ENCODE measurements at regions not wholly inside any gene's neighbourhood (a gene's known extent, or its start where the extent isn't known, plus 50 kb on each side); places are given as distances from the start of the nearest gene placed in this dataset.
A peak's percentile ranks its signal among the peaks of the same experiment; 100 is the strongest.

GRCh38 chr17:70604854-70605253 is 435.5 kb downstream of the KCNJ2 start:
- Histone ChIP-seq H3K4me1 (ENCODE audit: insufficient read depth, low read length, poor library complexity, severe bottlenecking) (no peaks in the 10 kb centered on the region), H3K36me3 (ENCODE audit: insufficient read depth, low read length, poor library complexity, severe bottlenecking) (no peaks in the 10 kb centered on the region), H3K4me3 (ENCODE audit: low read depth, low read length, poor library complexity, severe bottlenecking) (no peak overlapping the region), H3K9me3 (ENCODE audit: low read depth, low read length, poor library complexity, severe bottlenecking) (no peaks in the 10 kb centered on the region), H3K27me3 (replicated peaks; ENCODE audit: insufficient read depth, low read depth, low read length, poor library complexity) (no peaks in the 10 kb centered on the region), H3K27ac (ENCODE audit: low read depth, low read length, poor library complexity, severe bottlenecking) (no peak overlapping the region)
- ChIA-PET CTCF (no interaction called here), POLR2A (ENCODE audit: low non-redundant PET) (no interaction called here)
- TF ChIP-seq EZH2 (IDR thresholded peaks at IDR 0.05; ENCODE audit: borderline replicate concordance, low read depth, low read length, poor library complexity, severe bottlenecking) (no peak), CTCF (conservative IDR thresholded peaks at IDR 0.05; ENCODE audit: low read depth, low read length) (0 out of 2 replicates have a peak, but pooled peaks have one; percentile 29)
- intact Hi-C loops (cut with micrococcal nuclease; ENCODE audit: unreplicated experiment) = no loop called here
- BruUV-seq (replicated peaks) = no TSS peak
- peak; percentile 5 for DNase-seq (ENCODE audit: low spot score)

DNA sequence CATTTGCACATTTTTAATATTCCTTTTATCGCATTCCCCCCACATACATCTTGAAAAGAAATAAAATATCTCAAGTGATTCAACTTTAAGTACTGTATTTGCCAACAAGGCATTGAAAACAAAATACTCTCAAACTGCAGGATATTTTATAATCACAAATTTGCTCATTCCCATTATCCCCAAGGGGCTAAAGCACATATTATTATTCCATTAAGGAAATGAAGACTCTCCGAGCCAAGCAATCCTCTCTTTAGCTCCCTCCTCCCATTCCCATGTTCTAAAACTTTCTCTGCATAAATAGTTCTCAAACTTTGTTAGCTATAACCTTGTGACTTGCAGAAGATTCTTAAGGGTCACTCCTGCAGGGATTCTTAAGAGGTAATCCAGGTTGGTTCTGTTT is 436.8 kb downstream of the KCNJ2 start:
- no peak overlapping the region for H3K27ac ChIP-seq (ENCODE audit: low read depth, low read length, poor library complexity, severe bottlenecking)
- no peak for DNase-seq (ENCODE audit: low spot score)
- ChIA-PET POLR2A (ENCODE audit: low non-redundant PET) (no interaction called here), CTCF (no interaction called here)
- no peaks in the 10 kb centered on the region for H3K36me3 ChIP-seq (ENCODE audit: insufficient read depth, low read length, poor library complexity, severe bottlenecking)
- no peak overlapping the region for H3K4me3 ChIP-seq (ENCODE audit: low read depth, low read length, poor library complexity, severe bottlenecking)
- H3K9me3 ChIP-seq (ENCODE audit: low read depth, low read length, poor library complexity, severe bottlenecking) = no peaks in the 10 kb centered on the region
- H3K4me1 ChIP-seq (ENCODE audit: insufficient read depth, low read length, poor library complexity, severe bottlenecking) = no peaks in the 10 kb centered on the region
- TF ChIP-seq EZH2 (IDR thresholded peaks at IDR 0.05; ENCODE audit: borderline replicate concordance, low read depth, low read length, poor library complexity, severe bottlenecking) = no peak
- intact Hi-C loops (cut with micrococcal nuclease; ENCODE audit: unreplicated experiment) = no loop called here
- H3K27me3 ChIP-seq (replicated peaks; ENCODE audit: insufficient read depth, low read depth, low read length, poor library complexity) = no peaks in the 10 kb centered on the region
- no TSS peak for BruUV-seq (replicated peaks)

GRCh38 chr17:70608193-70608592 is 438.9 kb downstream of the KCNJ2 start:
- Histone ChIP-seq H3K4me3 (ENCODE audit: low read depth, low read length, poor library complexity, severe bottlenecking) (no peak overlapping the region), H3K9me3 (ENCODE audit: low read depth, low read length, poor library complexity, severe bottlenecking) (no peaks in the 10 kb centered on the region), H3K4me1 (ENCODE audit: insufficient read depth, low read length, poor library complexity, severe bottlenecking) (no peaks in the 10 kb centered on the region), H3K36me3 (ENCODE audit: insufficient read depth, low read length, poor library complexity, severe bottlenecking) (no peaks in the 10 kb centered on the region), H3K27me3 (replicated peaks; ENCODE audit: insufficient read depth, low read depth, low read length, poor library complexity) (no peaks in the 10 kb centered on the region), H3K27ac (ENCODE audit: low read depth, low read length, poor library complexity, severe bottlenecking) (no peak overlapping the region)
- DNase-seq (ENCODE audit: low spot score) = no peak
- CTCF ChIA-PET = no interaction called here
- no TSS peak for BruUV-seq (replicated peaks)
- POLR2A ChIA-PET (ENCODE audit: low non-redundant PET) = no interaction called here
- intact Hi-C loops (cut with micrococcal nuclease; ENCODE audit: unreplicated experiment) = no loop called here
- TF ChIP-seq EZH2 (IDR thresholded peaks at IDR 0.05; ENCODE audit: borderline replicate concordance, low read depth, low read length, poor library complexity, severe bottlenecking) (no peak), CTCF (conservative IDR thresholded peaks at IDR 0.05; ENCODE audit: low read depth, low read length) (no peak)

GRCh38 chr17:70608957-70609356 is 439.6 kb downstream of the KCNJ2 start:
- no peak overlapping the region for H3K4me3 ChIP-seq (ENCODE audit: low read depth, low read length, poor library complexity, severe bottlenecking)

More at GRCh38 chr17:70608957-70609356, 439.6 kb downstream of the KCNJ2 start:
- Histone ChIP-seq H3K36me3 (ENCODE audit: insufficient read depth, low read length, poor library complexity, severe bottlenecking) (no peaks in the 10 kb centered on the region), H3K27me3 (replicated peaks; ENCODE audit: insufficient read depth, low read depth, low read length, poor library complexity) (no peaks in the 10 kb centered on the region), H3K9me3 (ENCODE audit: low read depth, low read length, poor library complexity, severe bottlenecking) (no peaks in the 10 kb centered on the region), H3K27ac (ENCODE audit: low read depth, low read length, poor library complexity, severe bottlenecking) (no peak overlapping the region), H3K4me1 (ENCODE audit: insufficient read depth, low read length, poor library complexity, severe bottlenecking) (no peaks in the 10 kb centered on the region)
- no TSS peak for BruUV-seq (replicated peaks)
- CTCF ChIA-PET = no interaction called here
- intact Hi-C loops (cut with micrococcal nuclease; ENCODE audit: unreplicated experiment) = no loop called here
- DNase-seq (ENCODE audit: low spot score) = no peak
- TF ChIP-seq EZH2 (IDR thresholded peaks at IDR 0.05; ENCODE audit: borderline replicate concordance, low read depth, low read length, poor library complexity, severe bottlenecking) = no peak
- TF ChIP-seq CTCF (conservative IDR thresholded peaks at IDR 0.05; ENCODE audit: low read depth, low read length) = no peak
- POLR2A ChIA-PET (ENCODE audit: low non-redundant PET) = no interaction called here
